Aorta (tissue), 5 donors: ENCODE measurements at regions not wholly inside any gene's neighbourhood (a gene's known extent, or its start where the extent isn't known, plus 50 kb on each side); places are given as distances from the start of the nearest gene placed in this dataset.

ENCODE experiments used
- ATAC-seq: fragments of 200-7000 bp; cut with Tn5 transposase; one replicate; pipeline ENCODE4 v1.9.1; 2022; ENCODE audit warnings: moderate library complexity; ENCODE audit not compliant: low FRiP score
- DNase-seq, 2 donors: peaks; one replicate each; pipeline ENCODE4 v3.0.0-alpha.2; 2020
- H3K27ac ChIP-seq, 2 donors: one replicate each; pipeline ENCODE4 v1.5.1; 2013; ENCODE audit warnings: low read length in 2 of 2, mild to moderate bottlenecking in 2 of 2, moderate library complexity in 2 of 2, control low read depth in 1 of 2, inconsistent platforms in 1 of 2, low read depth in 1 of 2
- H3K27me3 ChIP-seq, 2 donors: one replicate each; pipeline ENCODE4 v1.6.1; 2013; ENCODE audit warnings: control low read depth in 1 of 2, low read length in 1 of 2, mild to moderate bottlenecking in 1 of 2, moderate library complexity in 1 of 2; ENCODE audit not compliant: insufficient read depth in 2 of 2, control insufficient read depth in 1 of 2
- H3K36me3 ChIP-seq, 2 donors: one replicate each; pipeline ENCODE4 v1.6.1; 2013; ENCODE audit warnings: control low read depth in 1 of 2, low read length in 1 of 2, mild to moderate bottlenecking in 1 of 2; ENCODE audit not compliant: insufficient read depth in 2 of 2, control insufficient read depth in 1 of 2
- H3K4me1 ChIP-seq, 2 donors: one replicate each; pipeline ENCODE4 v1.6.1; 2013; ENCODE audit warnings: low read length in 2 of 2, control low read depth in 1 of 2, mild to moderate bottlenecking in 1 of 2, moderate library complexity in 1 of 2; ENCODE audit not compliant: insufficient read depth in 2 of 2, control insufficient read depth in 1 of 2
- H3K4me3 ChIP-seq, 2 donors: one replicate each; pipeline ENCODE4 v1.5.1; 2013; ENCODE audit warnings: low read length in 2 of 2, control low read depth in 1 of 2, mild to moderate bottlenecking in 1 of 2
- H3K9me3 ChIP-seq: one replicate; pipeline ENCODE4 v1.6.1; 2013; ENCODE audit warnings: mild to moderate bottlenecking, low read length; ENCODE audit not compliant: control insufficient read depth
- WGBS, 2 donors: extraction: QIAGEN DNeasy Blood & Tissue Kit; methylation state at CpG; one replicate each; pipeline ENCODE4 v1.1.7; 2013; 5-methylcytosine and 5-hydroxymethylcytosine counted together
- intact Hi-C, 2 donors: fragments of 100-400 bp; cut with DNase I; formaldehyde crosslinking; loops; one replicate each; pipeline versions ENCODE4 v1.14.2 to v1.15.0; 2022
- donor health status: healthy with polysubstance abuse.
- donor health status: Bipolar disorder and iron deficiency.
- donor health status: DM: no; HTN: no; CAD: no.
- donor health status: DM: no; HTN: no; CAD: no.
- donor health status: DM: yes; HTN: yes; CAD: no.

- no peak for DNase-seq
- intact Hi-C loops = no loop called here
- Histone ChIP-seq H3K9me3 (no peaks in the 10 kb centered on the region), H3K27me3 (no peaks in the 10 kb centered on the region), H3K36me3 (no peaks in the 10 kb centered on the region), H3K4me1 (no peaks in the 10 kb centered on the region), H3K4me3 (no peak overlapping the region), H3K27ac (no peak overlapping the region)
- WGBS, 2 donors = 79 to 85% methylated on average over 3 of the region's 3 CpGs
- no peak for ATAC-seq
Observed at GRCh38 chr18:29301048-29301447, 1124.1 kb upstream of the CDH2 start.

GRCh38 chr18:29285471-29285870 is 1108.5 kb upstream of the CDH2 start:
- WGBS, 2 donors = 85 to 86% methylated on average over 2 of the region's 2 CpGs
- Histone ChIP-seq H3K4me1 (no peaks in the 10 kb centered on the region), H3K27me3 (no peaks in the 10 kb centered on the region), H3K9me3 (peaks cover 2% of the 10 kb centered on the region), H3K4me3 (no peak overlapping the region), H3K36me3 (no peaks in the 10 kb centered on the region), H3K27ac (no peak overlapping the region)
- ATAC-seq = no peak
- intact Hi-C loops = no loop called here
- no peak for DNase-seq

- Histone ChIP-seq H3K4me3 (no peak overlapping the region), H3K27ac (no peak overlapping the region), H3K9me3 (no peaks in the 10 kb centered on the region), H3K27me3 (no peaks in the 10 kb centered on the region), H3K4me1 (no peaks in the 10 kb centered on the region), H3K36me3 (no peaks in the 10 kb centered on the region)
- intact Hi-C loops = no loop called here
- DNase-seq (no peak), ATAC-seq (no peak)
- WGBS, 2 donors = 38 to 58% methylated on average over 2 of the region's 2 CpGs
Observed at GRCh38 chr18:29271501-29271900, 1094.6 kb upstream of the CDH2 start.

- Histone ChIP-seq H3K27me3 (no peaks in the 10 kb centered on the region), H3K4me1 (no peaks in the 10 kb centered on the region), H3K36me3 (no peaks in the 10 kb centered on the region), H3K9me3 (no peaks in the 10 kb centered on the region), H3K4me3 (no peak overlapping the region), H3K27ac (no peak overlapping the region)
- ATAC-seq (no peak), DNase-seq (no peak)
- intact Hi-C loops = no loop called here
- WGBS, 2 donors = 64 to 75% methylated on average over 2 of the region's 2 CpGs
Observed at GRCh38 chr18:29259838-29260237, 1082.9 kb upstream of the CDH2 start.

- H3K36me3 ChIP-seq = no peaks in the 10 kb centered on the region
- H3K9me3 ChIP-seq = no peaks in the 10 kb centered on the region
- WGBS, 2 donors = 94 to 100% methylated on average over 2 of the region's 2 CpGs
- no peaks in the 10 kb centered on the region for H3K4me1 ChIP-seq
- H3K27me3 ChIP-seq = no peaks in the 10 kb centered on the region
- H3K27ac ChIP-seq = no peak overlapping the region
- no peak for DNase-seq
- no peak overlapping the region for H3K4me3 ChIP-seq
- intact Hi-C loops = no loop called here
- no peak for ATAC-seq
Observed at GRCh38 chr18:29254123-29254522, 1077.2 kb upstream of the CDH2 start.

GRCh38 chr18:29251681-29252080 is 1074.8 kb upstream of the CDH2 start:
- no peaks in the 10 kb centered on the region for H3K36me3 ChIP-seq
- ATAC-seq = no peak
- no peak overlapping the region for H3K27ac ChIP-seq
- H3K4me1 ChIP-seq = no peaks in the 10 kb centered on the region
- DNase-seq = no peak
- H3K4me3 ChIP-seq = no peak overlapping the region
- no peaks in the 10 kb centered on the region for H3K27me3 ChIP-seq
- no peaks in the 10 kb centered on the region for H3K9me3 ChIP-seq
- WGBS, 2 donors = 86 to 91% methylated on average over 1 of the region's 1 CpG
- intact Hi-C loops = no loop called here

DNA sequence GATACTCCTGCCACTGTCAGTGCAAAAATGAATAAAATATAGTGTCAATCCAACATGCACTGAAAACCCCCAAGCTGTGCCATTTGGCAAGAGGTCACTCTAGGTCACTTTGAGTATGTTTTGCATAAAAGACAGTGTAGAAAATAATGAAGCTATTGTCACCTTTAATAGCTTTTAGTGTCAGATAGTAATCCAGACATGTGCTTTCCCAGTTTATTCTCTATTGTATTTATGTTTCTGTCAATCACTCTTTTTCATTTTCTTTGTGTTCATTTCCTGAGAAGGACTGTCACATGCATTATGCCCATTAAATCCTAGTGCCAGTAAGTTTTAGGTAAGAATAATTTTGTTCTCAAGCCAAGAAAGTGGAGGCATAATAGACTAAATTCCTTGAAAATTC is 1073.9 kb upstream of the CDH2 start:
- no peak for DNase-seq
- Histone ChIP-seq H3K9me3 (no peaks in the 10 kb centered on the region), H3K27ac (no peak overlapping the region), H3K4me3 (no peak overlapping the region), H3K36me3 (no peaks in the 10 kb centered on the region), H3K27me3 (no peaks in the 10 kb centered on the region), H3K4me1 (no peaks in the 10 kb centered on the region)
- intact Hi-C loops = no loop called here
- no peak for ATAC-seq

DNA sequence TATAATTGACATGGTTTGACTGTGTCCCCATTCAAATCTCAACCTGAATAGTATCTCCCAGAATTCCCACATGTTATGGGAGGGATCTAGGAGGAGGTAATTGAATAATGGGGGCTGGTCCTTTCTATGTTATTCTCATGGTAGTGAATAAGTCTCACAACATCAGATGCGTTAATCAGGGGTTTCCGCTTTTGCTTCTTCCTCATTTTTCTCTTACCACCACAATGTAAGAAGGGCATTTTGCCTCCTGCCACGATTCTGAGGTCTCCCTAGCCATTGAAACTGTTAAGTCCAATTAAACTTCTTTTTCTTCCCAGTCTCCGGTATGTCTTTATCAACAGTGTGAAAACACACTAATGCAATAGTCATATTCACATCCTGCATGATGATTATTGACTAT is 1073.3 kb upstream of the CDH2 start:
- ATAC-seq = no peak
- Histone ChIP-seq H3K4me1 (no peaks in the 10 kb centered on the region), H3K36me3 (no peaks in the 10 kb centered on the region), H3K27me3 (no peaks in the 10 kb centered on the region), H3K4me3 (no peak overlapping the region), H3K9me3 (no peaks in the 10 kb centered on the region), H3K27ac (no peak overlapping the region)
- intact Hi-C loops = no loop called here
- WGBS, 2 donors = 84% methylated on average over 4 of the region's 4 CpGs
- no peak for DNase-seq

- Histone ChIP-seq H3K4me1 (no peaks in the 10 kb centered on the region), H3K4me3 (no peak overlapping the region), H3K27me3 (no peaks in the 10 kb centered on the region), H3K27ac (no peak overlapping the region), H3K9me3 (no peaks in the 10 kb centered on the region), H3K36me3 (no peaks in the 10 kb centered on the region)
- intact Hi-C loops = no loop called here
- DNase-seq = no peak
- no peak for ATAC-seq
- WGBS, 2 donors = 66 to 74% methylated on average over 2 of the region's 2 CpGs
Observed at GRCh38 chr18:29248805-29249204, 1071.9 kb upstream of the CDH2 start.
